Mesendoderm (in vitro differentiated cells): ENCODE measurements at regions not wholly inside any gene's neighbourhood (a gene's known extent, or its start where the extent isn't known, plus 50 kb on each side); places are given as distances from the start of the nearest gene placed in this dataset.
"Not testable (repeated sequence)": the region's sequence is repeated elsewhere in the genome, so short reads cannot be mapped to it uniquely, and the experiment has no call there.

ENCODE experiments used
- DNase-seq: peaks from one replicate; pipeline ENCODE4 v3.0.0; 2013
- H2AK5ac ChIP-seq: 2 replicates; pipeline ENCODE4 v1.6.1; 2013; ENCODE audit warnings: low read length, inconsistent platforms
- H2BK120ac ChIP-seq: 2 replicates; pipeline ENCODE4 v1.6.1; 2013; ENCODE audit warnings: low read depth, mild to moderate bottlenecking, low read length, moderate library complexity, mixed read lengths
- H2BK15ac ChIP-seq: replicated peaks from 2 replicates; pipeline ENCODE4 v1.6.1; 2013; ENCODE audit warnings: low read depth, mild to moderate bottlenecking, moderate library complexity
- H2BK5ac ChIP-seq: 2 replicates; pipeline ENCODE4 v1.6.1; 2013; ENCODE audit warnings: low read length, inconsistent platforms
- H3K18ac ChIP-seq: 2 replicates; pipeline ENCODE4 v1.6.1; 2013; ENCODE audit warnings: mild to moderate bottlenecking, low read length, mixed read lengths
- H3K23ac ChIP-seq: one replicate; pipeline ENCODE4 v1.6.1; 2013; ENCODE audit warnings: low read length
- H3K27ac ChIP-seq: 2 replicates; pipeline ENCODE4 v1.5.1; 2013; ENCODE audit warnings: low read depth, mild to moderate bottlenecking, inconsistent platforms, low read length, moderate library complexity
- H3K27me3 ChIP-seq: 2 replicates; pipeline ENCODE4 v1.6.1; 2013; ENCODE audit warnings: low read length, control low read depth, mild to moderate bottlenecking, inconsistent platforms; ENCODE audit not compliant: insufficient read depth, poor library complexity
- H3K36me3 ChIP-seq: 2 replicates; pipeline ENCODE4 v1.6.1; 2013; ENCODE audit warnings: low read length, inconsistent platforms; ENCODE audit not compliant: control insufficient read depth, insufficient read depth
- H3K4ac ChIP-seq: one replicate; pipeline ENCODE4 v1.6.1; 2013; ENCODE audit warnings: low read depth, mild to moderate bottlenecking, low read length, moderate library complexity
- H3K4me1 ChIP-seq: 2 replicates; pipeline ENCODE4 v1.6.1; 2013; ENCODE audit warnings: low read depth, low read length, inconsistent platforms; ENCODE audit not compliant: control insufficient read depth
- H3K4me2 ChIP-seq: 2 replicates; pipeline ENCODE4 v1.6.1; 2013; ENCODE audit warnings: low read length
- H3K4me3 ChIP-seq: 2 replicates; pipeline ENCODE4 v1.5.1; 2013; ENCODE audit warnings: mild to moderate bottlenecking, low read length
- H3K56ac ChIP-seq: one replicate; pipeline ENCODE4 v1.6.1; 2013; ENCODE audit warnings: low read length
- H3K79me1 ChIP-seq: 2 replicates; pipeline ENCODE4 v1.6.1; 2013; ENCODE audit warnings: low read length, inconsistent platforms
- H3K79me2 ChIP-seq: 2 replicates; pipeline ENCODE4 v1.6.1; 2013; ENCODE audit warnings: mild to moderate bottlenecking, low read length; ENCODE audit not compliant: control insufficient read depth, insufficient read depth
- H3K9ac ChIP-seq: 2 replicates; pipeline ENCODE4 v1.6.1; 2013; ENCODE audit warnings: low read length, inconsistent platforms
- H4K5ac ChIP-seq: one replicate; pipeline ENCODE4 v1.6.1; 2013; ENCODE audit warnings: low read length
- H4K8ac ChIP-seq: one replicate; pipeline ENCODE4 v1.6.1; 2013; ENCODE audit warnings: low read depth, mild to moderate bottlenecking, control low read depth, low read length, moderate library complexity
- WGBS: extraction: QIAGEN DNeasy Blood & Tissue Kit; methylation state at CpG from one replicate; pipeline ENCODE4 v1.1.7; 2013; ENCODE audit warnings: low lambda C conversion rate, missing lambda C conversion rate; ENCODE audit not compliant: insufficient coverage; ENCODE audit errors: extremely low coverage; 5-methylcytosine and 5-hydroxymethylcytosine counted together

GRCh38 chr17:63295839-63296590 is 150.1 kb downstream of the CYB561 start:
- H2BK15ac ChIP-seq = no peak overlapping the region
- no peak overlapping the region for H3K4me3 ChIP-seq
- H3K56ac ChIP-seq = no peak overlapping the region
- no peak overlapping the region for H2AK5ac ChIP-seq
- no CpG with 5 or more reads among the region's 1 CpG for WGBS
- no peak overlapping the region for H4K8ac ChIP-seq
- no peak overlapping the region for H3K23ac ChIP-seq
- H2BK120ac ChIP-seq = no peak overlapping the region
- H3K4me1 ChIP-seq = no peaks in the 10 kb centered on the region
- DNase-seq = no peak
- no peak overlapping the region for H4K5ac ChIP-seq
- H3K36me3 ChIP-seq = no peaks in the 10 kb centered on the region
- no peaks in the 10 kb centered on the region for H3K27me3 ChIP-seq
- no peak overlapping the region for H2BK5ac ChIP-seq
- H3K4me2 ChIP-seq = no peak overlapping the region
- no peak overlapping the region for H3K4ac ChIP-seq
- no peak overlapping the region for H3K18ac ChIP-seq
- H3K79me2 ChIP-seq = no peaks in the 10 kb centered on the region
- H3K79me1 ChIP-seq = no peaks in the 10 kb centered on the region
- no peak overlapping the region for H3K9ac ChIP-seq
- no peak overlapping the region for H3K27ac ChIP-seq

DNA sequence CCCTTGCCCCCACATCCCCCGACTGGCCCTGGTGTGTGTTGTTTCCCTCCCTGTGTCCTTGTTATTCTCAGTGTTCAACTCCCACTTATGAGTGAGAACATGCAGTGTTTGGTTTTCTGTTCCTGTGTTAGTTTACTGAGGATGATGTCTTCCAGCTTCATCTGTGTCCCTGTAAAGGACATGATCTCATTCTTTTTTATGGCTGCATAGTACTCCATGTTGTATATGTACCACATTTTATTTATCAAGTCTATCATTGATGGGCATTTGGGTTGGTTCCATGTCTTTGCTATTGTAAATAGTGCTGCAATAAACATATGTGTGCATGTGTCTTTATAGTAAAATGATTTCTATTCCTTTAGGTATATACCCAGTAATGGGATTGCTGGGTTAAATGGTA is 147.2 kb downstream of the CYB561 start:
- H2BK5ac ChIP-seq = not testable (repeated sequence)
- no CpG with 5 or more reads among the region's 1 CpG for WGBS

GRCh38 chr17:63304704-63305261 is 141.3 kb downstream of the CYB561 start:
- no peak overlapping the region for H3K4me2 ChIP-seq
- H3K56ac ChIP-seq = no peak overlapping the region
- H3K27me3 ChIP-seq = no peaks in the 10 kb centered on the region
- no peak overlapping the region for H4K5ac ChIP-seq
- no peaks in the 10 kb centered on the region for H3K36me3 ChIP-seq
- no CpG with 5 or more reads among the region's 15 CpGs for WGBS
- no peaks in the 10 kb centered on the region for H3K4me1 ChIP-seq
- no peak overlapping the region for H2BK5ac ChIP-seq
- H3K79me1 ChIP-seq = no peaks in the 10 kb centered on the region
- no peak overlapping the region for H3K4me3 ChIP-seq
- no peak overlapping the region for H2AK5ac ChIP-seq
- H2BK120ac ChIP-seq = no peak overlapping the region
- no peak overlapping the region for H4K8ac ChIP-seq
- no peak for DNase-seq
- H3K79me2 ChIP-seq = no peaks in the 10 kb centered on the region
- H2BK15ac ChIP-seq = no peak overlapping the region
- no peak overlapping the region for H3K9ac ChIP-seq
- no peak overlapping the region for H3K27ac ChIP-seq
- H3K23ac ChIP-seq = no peak overlapping the region
- H3K4ac ChIP-seq = no peak overlapping the region
- H3K18ac ChIP-seq = no peak overlapping the region

More for the DNA sequence above, 147.2 kb downstream of the CYB561 start:
- not testable (repeated sequence) for H3K4me3 ChIP-seq, H3K23ac ChIP-seq, H3K18ac ChIP-seq, H3K4me2 ChIP-seq, DNase-seq, H3K36me3 ChIP-seq, H4K5ac ChIP-seq, H3K9ac ChIP-seq, H3K27me3 ChIP-seq, H2BK120ac ChIP-seq, H4K8ac ChIP-seq, H2AK5ac ChIP-seq, H3K27ac ChIP-seq, H3K4ac ChIP-seq, H3K4me1 ChIP-seq, H3K79me1 ChIP-seq, H3K79me2 ChIP-seq, H2BK15ac ChIP-seq, H3K56ac ChIP-seq

DNA sequence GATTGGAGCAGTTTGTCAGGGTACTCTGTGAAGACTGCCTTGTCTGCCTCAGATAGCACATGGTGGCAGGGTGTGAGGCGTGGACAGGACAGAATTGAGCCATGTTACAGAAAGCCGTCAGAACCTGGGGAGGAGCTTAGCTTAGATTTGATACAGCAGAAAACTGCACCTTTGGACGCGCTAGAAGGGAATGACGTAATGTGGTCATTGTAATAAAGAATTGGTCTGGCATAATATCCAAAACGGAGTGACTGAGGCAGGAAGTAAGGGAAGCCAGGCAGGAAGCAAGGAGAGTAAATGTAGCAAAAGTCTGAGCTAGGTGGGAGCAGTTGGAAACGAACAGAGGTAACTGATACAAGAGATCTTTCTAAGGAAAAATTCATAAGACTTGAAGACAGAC is 140.2 kb downstream of the CYB561 start:
- whole genome bisulfite sequencing = no CpG with 5 or more reads among the region's 7 CpGs
- no peak overlapping the region for H3K27ac ChIP-seq

GRCh38 chr17:63306855-63307254 is 139.3 kb downstream of the CYB561 start:
- Histone ChIP-seq H3K9ac (no peak overlapping the region), H2BK15ac (no peak overlapping the region), H3K56ac (no peak overlapping the region), H3K4ac (no peak overlapping the region), H2AK5ac (no peak overlapping the region), H3K18ac (no peak overlapping the region), H4K5ac (no peak overlapping the region), H3K79me2 (no peaks in the 10 kb centered on the region), H3K4me3 (no peak overlapping the region), H3K27me3 (no peaks in the 10 kb centered on the region), H3K4me1 (no peaks in the 10 kb centered on the region), H3K79me1 (no peaks in the 10 kb centered on the region), H3K4me2 (no peak overlapping the region), H4K8ac (no peak overlapping the region), H2BK5ac (no peak overlapping the region), H2BK120ac (no peak overlapping the region), H3K27ac (no peak overlapping the region), H3K36me3 (no peaks in the 10 kb centered on the region), H3K23ac (no peak overlapping the region)
- DNase-seq = no peak
- WGBS = no CpG with 5 or more reads among the region's 3 CpGs

More for the DNA sequence above, 140.2 kb downstream of the CYB561 start:
- Histone ChIP-seq H3K18ac (no peak overlapping the region), H3K4me2 (no peak overlapping the region), H3K4ac (no peak overlapping the region), H2AK5ac (no peak overlapping the region), H3K79me2 (no peaks in the 10 kb centered on the region), H4K5ac (no peak overlapping the region), H3K79me1 (no peaks in the 10 kb centered on the region), H2BK120ac (no peak overlapping the region), H4K8ac (no peak overlapping the region), H3K9ac (no peak overlapping the region), H3K4me1 (no peaks in the 10 kb centered on the region), H3K4me3 (no peak overlapping the region), H3K23ac (no peak overlapping the region), H2BK15ac (no peak overlapping the region), H3K56ac (no peak overlapping the region), H3K36me3 (no peaks in the 10 kb centered on the region), H2BK5ac (no peak overlapping the region), H3K27me3 (no peaks in the 10 kb centered on the region)
- no peak for DNase-seq

- H4K5ac ChIP-seq = no peak overlapping the region
- no peak overlapping the region for H4K8ac ChIP-seq
- H3K36me3 ChIP-seq = no peaks in the 10 kb centered on the region
- no peaks in the 10 kb centered on the region for H3K4me1 ChIP-seq
- H3K56ac ChIP-seq = no peak overlapping the region
- no peak overlapping the region for H3K9ac ChIP-seq
- H3K27ac ChIP-seq = no peak overlapping the region
- H3K18ac ChIP-seq = no peak overlapping the region
- no peak overlapping the region for H3K4ac ChIP-seq
- H3K79me1 ChIP-seq = no peaks in the 10 kb centered on the region
- no peak overlapping the region for H3K23ac ChIP-seq
- H2BK15ac ChIP-seq = no peak overlapping the region
- no peaks in the 10 kb centered on the region for H3K79me2 ChIP-seq
- DNase-seq = no peak
- H2BK120ac ChIP-seq = no peak overlapping the region
- H3K27me3 ChIP-seq = no peaks in the 10 kb centered on the region
- no CpG with 5 or more reads among the region's 1 CpG for WGBS
- no peak overlapping the region for H3K4me3 ChIP-seq
- no peak overlapping the region for H2BK5ac ChIP-seq
- no peak overlapping the region for H3K4me2 ChIP-seq
- no peak overlapping the region for H2AK5ac ChIP-seq
These were observed 137.8 kb downstream of the CYB561 start for GRCh38 chr17:63308272-63308671.
